AG04450 (cell line): ENCODE measurements at regions not wholly inside any gene's neighbourhood (a gene's known extent, or its start where the extent isn't known, plus 50 kb on each side); places are given as distances from the start of the nearest gene placed in this dataset.

Source experiments
- CTCF ChIA-PET: fragments of 300-600, 350-600 bp; formaldehyde crosslinking; extraction: SDS; loops from one replicate; lab custom pipeline; 2022; ENCODE audit warnings: antibody characterized with exemption, inconsistent platforms; lab: Charles Lee
- POLR2A ChIA-PET: fragments of 350-600 bp; formaldehyde crosslinking; extraction: SDS; loops from one replicate; lab custom pipeline; 2021; ENCODE audit warnings: antibody characterized with exemption, inconsistent platforms; lab: Yijun Ruan, JAX
- DNase-seq: peaks from one replicate; pipeline ENCODE4 v3.0.0-alpha.2; 2011; ENCODE audit warnings: low read depth, low spot score
- H3K27ac ChIP-seq: one replicate; pipeline ENCODE4 v1.5.1; 2012; ENCODE audit warnings: low read depth, low read length, control low read depth
- H3K27me3 ChIP-seq: one replicate; pipeline ENCODE4 v1.6.0; 2012; ENCODE audit warnings: low read length; ENCODE audit not compliant: control insufficient read depth, insufficient read depth
- H3K4me3 ChIP-seq: 2 replicates; pipeline ENCODE4 v1.5.1; 2011; ENCODE audit warnings: mild to moderate bottlenecking, low read depth, low read length, control low read depth
- H3K9me3 ChIP-seq: 2 replicates; pipeline ENCODE4 v1.5.1; 2012; ENCODE audit warnings: low read length; ENCODE audit not compliant: control insufficient read depth, insufficient read depth
- TF ChIP-seq, protein P1 (sequence below): IDR thresholded peaks from 2 replicates; pipeline ENCODE4 v1.5.1; 2011; ENCODE audit warnings: low read depth, low read length, control low read depth, inconsistent platforms

DNA sequence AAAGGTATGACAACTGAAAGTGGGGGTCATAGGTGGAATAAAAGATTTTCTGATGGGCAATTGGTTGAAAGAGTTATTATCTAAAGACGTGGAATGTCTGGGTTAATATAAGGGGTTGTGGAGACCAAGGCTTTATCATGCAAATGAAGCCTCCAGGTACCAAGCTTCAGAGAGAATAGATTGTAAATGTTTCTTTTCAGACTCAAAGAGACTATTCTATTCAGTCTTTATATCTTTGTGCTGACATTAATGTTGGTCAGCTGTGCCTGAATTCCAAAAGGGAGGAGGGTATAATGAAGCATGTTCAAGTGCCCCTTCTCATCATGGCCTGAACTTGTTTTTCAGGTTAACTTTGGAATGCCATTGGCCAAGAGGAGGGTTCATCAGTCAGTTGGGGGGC lies 145.3 kb downstream of the SETD4 start:
- H3K27me3 ChIP-seq, result no peaks in the 10 kb centered on the region
- no peaks in the 10 kb centered on the region for H3K9me3 ChIP-seq
- TF ChIP-seq, protein P1, sequence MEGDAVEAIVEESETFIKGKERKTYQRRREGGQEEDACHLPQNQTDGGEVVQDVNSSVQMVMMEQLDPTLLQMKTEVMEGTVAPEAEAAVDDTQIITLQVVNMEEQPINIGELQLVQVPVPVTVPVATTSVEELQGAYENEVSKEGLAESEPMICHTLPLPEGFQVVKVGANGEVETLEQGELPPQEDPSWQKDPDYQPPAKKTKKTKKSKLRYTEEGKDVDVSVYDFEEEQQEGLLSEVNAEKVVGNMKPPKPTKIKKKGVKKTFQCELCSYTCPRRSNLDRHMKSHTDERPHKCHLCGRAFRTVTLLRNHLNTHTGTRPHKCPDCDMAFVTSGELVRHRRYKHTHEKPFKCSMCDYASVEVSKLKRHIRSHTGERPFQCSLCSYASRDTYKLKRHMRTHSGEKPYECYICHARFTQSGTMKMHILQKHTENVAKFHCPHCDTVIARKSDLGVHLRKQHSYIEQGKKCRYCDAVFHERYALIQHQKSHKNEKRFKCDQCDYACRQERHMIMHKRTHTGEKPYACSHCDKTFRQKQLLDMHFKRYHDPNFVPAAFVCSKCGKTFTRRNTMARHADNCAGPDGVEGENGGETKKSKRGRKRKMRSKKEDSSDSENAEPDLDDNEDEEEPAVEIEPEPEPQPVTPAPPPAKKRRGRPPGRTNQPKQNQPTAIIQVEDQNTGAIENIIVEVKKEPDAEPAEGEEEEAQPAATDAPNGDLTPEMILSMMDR, result no peak
- DNase-seq, result no peak
- CTCF ChIA-PET, result no interaction called here
- H3K4me3 ChIP-seq, result no peak overlapping the region
- POLR2A ChIA-PET, result no interaction called here
- H3K27ac ChIP-seq, result no peak overlapping the region

DNA sequence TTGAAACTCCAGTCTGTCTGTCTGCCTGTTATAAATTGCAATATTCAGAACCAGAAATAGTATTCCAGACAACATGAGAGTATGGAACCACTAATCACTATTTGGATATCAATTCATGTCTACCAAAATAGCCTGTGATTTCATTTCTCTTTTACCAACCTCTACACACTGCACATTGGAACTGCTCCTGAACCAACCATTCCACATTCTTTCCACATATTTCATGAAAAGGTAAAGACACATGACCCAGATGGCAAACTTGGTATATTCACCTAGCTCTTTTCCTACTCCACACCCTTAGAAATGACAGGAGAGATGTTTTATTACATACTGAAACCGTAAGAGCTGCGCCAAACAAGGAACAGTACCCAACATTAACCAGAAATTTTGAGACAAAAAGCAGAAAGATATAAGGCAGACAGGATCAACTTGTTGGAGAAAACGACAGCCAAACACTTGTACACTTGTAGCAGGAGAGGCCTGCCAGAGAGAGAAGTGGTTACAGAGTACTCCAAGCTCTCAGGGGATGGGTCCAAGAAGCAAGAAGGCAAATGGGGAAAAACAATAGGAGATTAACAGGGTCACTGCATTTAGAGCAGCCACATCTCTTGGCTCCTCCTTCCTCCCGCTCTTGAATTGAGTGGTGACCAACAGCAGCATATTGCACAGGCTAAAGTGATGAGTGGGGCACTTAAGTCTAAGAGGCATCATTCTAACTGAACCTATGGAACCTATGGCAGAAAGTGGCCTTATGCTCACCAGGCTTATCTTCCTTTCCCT lies 148.7 kb downstream of the SETD4 start:
- no peak overlapping the region for H3K4me3 ChIP-seq
- no peak overlapping the region for H3K27ac ChIP-seq
- CTCF ChIA-PET, result no interaction called here
- TF ChIP-seq, protein P1, result no peak
- POLR2A ChIA-PET, result no interaction called here
- no peaks in the 10 kb centered on the region for H3K27me3 ChIP-seq
- no peak for DNase-seq
- H3K9me3 ChIP-seq, result no peaks in the 10 kb centered on the region

DNA sequence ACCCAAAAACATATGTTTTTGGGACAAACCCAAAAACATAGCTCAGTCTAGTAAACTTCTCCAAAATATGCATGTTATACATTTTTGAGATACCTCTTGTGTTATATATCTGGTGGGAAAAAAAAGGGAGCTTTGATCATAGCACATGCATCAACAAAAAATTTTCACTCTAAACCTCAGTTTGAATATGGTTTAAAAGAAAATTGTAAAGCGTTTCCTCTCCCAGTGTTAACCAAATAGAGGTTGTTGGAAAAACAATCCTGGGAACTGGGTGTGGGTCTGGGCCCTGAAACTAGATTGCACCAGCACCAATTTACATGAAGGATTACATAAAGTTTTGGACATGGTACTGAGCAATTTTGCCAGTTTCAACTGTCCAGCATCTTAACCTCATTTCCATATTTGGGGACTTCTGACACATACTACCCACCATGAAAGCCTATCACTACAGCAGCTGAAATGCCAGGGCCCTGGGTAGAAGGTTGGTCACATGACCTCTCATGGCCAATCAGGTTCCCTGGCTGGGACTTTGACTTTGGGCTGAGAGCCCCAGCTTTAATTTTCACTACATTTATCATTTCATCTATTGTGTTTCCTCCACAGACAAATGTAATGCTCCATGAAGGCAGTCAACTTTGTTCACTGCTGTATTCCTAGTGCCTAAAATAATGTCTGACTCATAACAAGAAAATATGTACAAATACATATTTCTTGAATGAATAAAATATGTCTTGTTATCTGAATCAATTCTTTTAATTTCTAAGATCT lies 150.7 kb downstream of the SETD4 start:
- no peak overlapping the region for H3K4me3 ChIP-seq
- POLR2A ChIA-PET, result no interaction called here
- no peak overlapping the region for H3K27ac ChIP-seq
- H3K9me3 ChIP-seq, result no peaks in the 10 kb centered on the region
- CTCF ChIA-PET, result interaction anchor here (0.6 kb wide), 1 partner anchor 136 kb away, joined by 5 read pairs; no protein-coding TSS in a partner anchor
- TF ChIP-seq, protein P1, result no peak
- H3K27me3 ChIP-seq, result no peaks in the 10 kb centered on the region
- DNase-seq, result no peak

DNA sequence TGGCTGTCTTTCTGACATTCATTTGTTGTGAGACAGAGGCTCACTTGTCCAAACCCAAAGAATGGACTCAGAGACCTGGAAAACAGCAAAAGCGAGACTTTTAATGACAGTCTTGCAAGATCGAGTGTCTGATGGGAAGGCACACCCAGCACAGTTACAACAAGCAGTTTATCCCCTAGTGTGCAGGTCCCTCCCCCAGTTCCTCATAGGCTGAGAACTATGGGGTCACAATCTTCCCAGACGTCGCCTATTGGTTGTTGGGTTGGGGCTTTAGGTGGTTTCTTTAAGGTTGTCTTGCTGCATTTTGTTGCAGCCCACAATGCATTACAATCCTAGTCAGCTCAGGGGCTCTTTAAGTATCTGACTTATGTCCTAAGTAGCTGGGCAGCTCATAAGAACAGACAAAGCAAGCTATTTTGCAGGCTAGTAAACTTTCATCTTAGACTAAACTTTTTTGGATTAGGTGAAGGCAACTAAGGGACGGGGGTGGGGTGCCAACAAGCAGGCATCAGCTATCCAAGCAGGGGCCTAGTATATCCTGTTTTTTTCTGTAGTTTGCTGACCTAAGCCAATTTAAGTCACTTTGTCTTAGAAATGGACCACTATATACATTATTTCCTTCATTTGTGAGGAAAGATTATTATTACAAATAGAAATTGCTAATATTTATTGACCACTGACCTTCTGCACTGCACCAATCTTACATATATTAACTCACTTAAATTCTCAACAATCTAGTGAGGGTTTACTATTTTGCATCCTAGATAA lies 151.8 kb downstream of the SETD4 start:
- no peak overlapping the region for H3K27ac ChIP-seq
- CTCF ChIA-PET, result interaction anchor here (1.5 kb wide), 1 partner anchor 32 kb away, joined by 3 read pairs; no protein-coding TSS in a partner anchor
- TF ChIP-seq, protein P1, result no peak
- DNase-seq, result no peak
- POLR2A ChIA-PET, result interaction anchor here (0.6 kb wide), 1 partner anchor 1034 kb away, joined by 4 read pairs; no protein-coding TSS in a partner anchor
- H3K27me3 ChIP-seq, result no peaks in the 10 kb centered on the region
- H3K9me3 ChIP-seq, result no peaks in the 10 kb centered on the region
- H3K4me3 ChIP-seq, result no peak overlapping the region
